ENCODE measurements at regions not wholly inside any gene's neighbourhood (a gene's known extent, or its start where the extent isn't known, plus 50 kb on each side); places are given as distances from the start of the nearest gene placed in this dataset.

DNA sequence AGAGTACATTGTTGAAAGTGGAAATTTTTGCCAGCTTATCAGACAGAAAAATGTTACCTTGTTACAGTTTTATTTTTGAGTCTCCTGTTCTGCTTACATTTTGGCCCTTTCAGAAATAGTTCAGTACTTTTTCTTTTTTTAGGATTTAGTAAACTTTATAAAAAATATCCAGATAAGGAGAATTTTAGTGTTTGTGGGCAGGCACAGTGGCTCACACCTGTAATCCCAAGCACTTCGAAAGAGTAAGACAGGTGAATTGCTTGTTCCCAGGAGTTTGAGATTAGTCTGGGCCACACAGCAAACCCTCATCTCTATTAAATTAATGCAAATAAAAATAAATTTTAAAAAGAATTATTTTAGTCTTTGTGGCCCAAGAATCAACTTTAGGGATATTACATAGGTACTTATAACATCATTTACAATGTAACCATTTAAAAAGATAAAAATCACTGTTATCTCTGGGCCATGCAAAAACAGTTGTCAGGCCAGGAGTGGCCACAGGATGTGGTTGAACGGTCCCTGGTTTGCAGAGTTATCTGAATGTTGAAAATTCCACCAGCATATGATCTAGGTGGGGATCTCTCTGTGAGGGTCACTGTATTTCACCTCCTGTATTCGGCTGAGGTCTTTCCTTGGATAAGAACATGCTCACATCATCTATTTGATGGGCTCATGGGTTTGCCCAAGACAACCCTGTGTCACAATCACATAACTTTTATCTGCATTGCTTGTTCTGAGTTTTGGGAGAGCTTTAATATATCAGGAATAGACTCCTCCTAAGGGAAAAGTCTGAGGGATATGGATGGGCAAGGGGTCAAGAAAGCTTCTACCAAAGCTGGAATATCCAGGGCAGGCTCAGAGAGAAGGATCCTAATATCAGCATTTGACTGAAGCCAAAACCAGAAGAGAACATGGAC is 91.5 kb downstream of the GGTLC2 start:
- no peaks in the 10 kb centered on the region for H3K9me3 ChIP-seq
- WGBS, 3 donors = 67 to 74% (median 73%) methylated on average over 3 of the region's 3 CpGs
- no peak for DNase-seq
- intact Hi-C loops (cut with DNase I) = no loop called here
- no peaks in the 10 kb centered on the region for H3K36me3 ChIP-seq
- H3K4me1 ChIP-seq (ENCODE audit: insufficient read depth) = peaks cover 3% of the 10 kb centered on the region
- H3K27me3 ChIP-seq = no peaks in the 10 kb centered on the region
- no peak overlapping the region for H3K27ac ChIP-seq
- no peak overlapping the region for H3K4me3 ChIP-seq
- TF ChIP-seq EP300 (IDR thresholded peaks at IDR 0.05) = no peak
- TF ChIP-seq, protein P1, sequence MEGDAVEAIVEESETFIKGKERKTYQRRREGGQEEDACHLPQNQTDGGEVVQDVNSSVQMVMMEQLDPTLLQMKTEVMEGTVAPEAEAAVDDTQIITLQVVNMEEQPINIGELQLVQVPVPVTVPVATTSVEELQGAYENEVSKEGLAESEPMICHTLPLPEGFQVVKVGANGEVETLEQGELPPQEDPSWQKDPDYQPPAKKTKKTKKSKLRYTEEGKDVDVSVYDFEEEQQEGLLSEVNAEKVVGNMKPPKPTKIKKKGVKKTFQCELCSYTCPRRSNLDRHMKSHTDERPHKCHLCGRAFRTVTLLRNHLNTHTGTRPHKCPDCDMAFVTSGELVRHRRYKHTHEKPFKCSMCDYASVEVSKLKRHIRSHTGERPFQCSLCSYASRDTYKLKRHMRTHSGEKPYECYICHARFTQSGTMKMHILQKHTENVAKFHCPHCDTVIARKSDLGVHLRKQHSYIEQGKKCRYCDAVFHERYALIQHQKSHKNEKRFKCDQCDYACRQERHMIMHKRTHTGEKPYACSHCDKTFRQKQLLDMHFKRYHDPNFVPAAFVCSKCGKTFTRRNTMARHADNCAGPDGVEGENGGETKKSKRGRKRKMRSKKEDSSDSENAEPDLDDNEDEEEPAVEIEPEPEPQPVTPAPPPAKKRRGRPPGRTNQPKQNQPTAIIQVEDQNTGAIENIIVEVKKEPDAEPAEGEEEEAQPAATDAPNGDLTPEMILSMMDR (IDR thresholded peaks at IDR 0.05) = no peak
- TF ChIP-seq POLR2A (IDR thresholded peaks at IDR 0.05) = no peak

DNA sequence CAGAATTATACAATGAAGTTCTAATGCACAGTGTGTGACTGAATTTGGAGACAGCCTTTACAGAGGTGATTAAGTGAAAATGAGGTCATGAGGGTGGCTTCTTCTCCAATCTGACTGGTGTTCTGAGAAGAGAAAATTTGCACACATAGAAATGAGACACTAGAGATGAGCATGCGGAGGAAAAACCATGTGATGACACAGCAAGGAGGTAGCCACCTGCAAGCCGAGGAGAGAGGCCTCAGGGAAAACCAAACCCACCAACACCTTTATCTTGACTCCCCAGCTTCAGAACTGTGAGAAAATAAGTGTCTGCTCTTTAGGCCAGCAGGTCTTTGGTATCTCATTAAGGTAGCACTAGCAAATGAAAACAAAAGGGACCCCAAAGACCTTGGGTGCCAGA is 93.2 kb downstream of the GGTLC2 start:
- DNase-seq = no peak
- intact Hi-C loops (cut with DNase I) = no loop called here
- H3K27ac ChIP-seq = no peak overlapping the region
- WGBS, 3 donors = 77 to 91% (median 91%) methylated on average over 2 of the region's 2 CpGs
- H3K9me3 ChIP-seq = no peaks in the 10 kb centered on the region
- no peaks in the 10 kb centered on the region for H3K4me1 ChIP-seq (ENCODE audit: insufficient read depth)
- no peak for TF ChIP-seq EP300 (IDR thresholded peaks at IDR 0.05)
- TF ChIP-seq POLR2A (IDR thresholded peaks at IDR 0.05) = no peak
- TF ChIP-seq, protein P1 (IDR thresholded peaks at IDR 0.05) = no peak
- H3K4me3 ChIP-seq = no peak overlapping the region
- H3K27me3 ChIP-seq = no peaks in the 10 kb centered on the region
- no peaks in the 10 kb centered on the region for H3K36me3 ChIP-seq

DNA sequence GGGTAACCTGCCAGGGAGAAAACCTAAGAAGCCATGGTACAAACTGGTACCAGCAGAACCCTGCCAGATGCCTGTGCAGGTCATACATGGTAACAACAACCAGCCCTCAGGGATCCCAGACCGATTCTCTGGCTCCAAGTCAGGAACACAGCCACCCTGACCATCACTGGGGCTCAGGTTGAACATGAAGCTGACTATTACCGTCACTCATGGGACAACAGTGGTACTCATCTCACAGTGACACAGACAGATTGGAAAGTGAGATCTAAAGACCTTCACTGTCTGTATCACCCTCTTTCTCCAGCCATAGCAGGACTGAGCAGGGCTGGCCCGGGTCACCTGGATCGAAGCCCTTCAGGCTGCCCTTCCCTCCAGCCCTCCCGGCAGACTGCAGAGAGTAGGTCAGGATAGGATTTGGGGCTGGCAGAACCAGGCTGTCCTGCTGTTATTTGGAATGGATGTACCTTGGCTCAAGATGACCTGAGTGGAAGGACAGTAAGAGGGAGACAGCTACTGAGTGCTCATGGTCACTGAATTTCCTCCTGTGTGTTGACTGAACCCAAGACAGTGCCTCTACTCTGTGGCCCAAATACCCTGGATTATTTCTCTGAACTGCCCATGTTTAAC is 94.7 kb downstream of the GGTLC2 start:
- no peak for DNase-seq
- H3K27ac ChIP-seq = no peak overlapping the region
- intact Hi-C loops (cut with DNase I) = no loop called here
- no peaks in the 10 kb centered on the region for H3K4me1 ChIP-seq (ENCODE audit: insufficient read depth)
- no peaks in the 10 kb centered on the region for H3K36me3 ChIP-seq
- WGBS, 3 donors = 83 to 94% (median 86%) methylated on average over 4 to 5 of the region's 5 CpGs
- H3K4me3 ChIP-seq = no peak overlapping the region
- TF ChIP-seq POLR2A (IDR thresholded peaks at IDR 0.05) (no peak), EP300 (IDR thresholded peaks at IDR 0.05) (no peak)
- TF ChIP-seq, protein P1 (IDR thresholded peaks at IDR 0.05) = no peak
- H3K9me3 ChIP-seq = no peaks in the 10 kb centered on the region
- H3K27me3 ChIP-seq = no peaks in the 10 kb centered on the region

DNA sequence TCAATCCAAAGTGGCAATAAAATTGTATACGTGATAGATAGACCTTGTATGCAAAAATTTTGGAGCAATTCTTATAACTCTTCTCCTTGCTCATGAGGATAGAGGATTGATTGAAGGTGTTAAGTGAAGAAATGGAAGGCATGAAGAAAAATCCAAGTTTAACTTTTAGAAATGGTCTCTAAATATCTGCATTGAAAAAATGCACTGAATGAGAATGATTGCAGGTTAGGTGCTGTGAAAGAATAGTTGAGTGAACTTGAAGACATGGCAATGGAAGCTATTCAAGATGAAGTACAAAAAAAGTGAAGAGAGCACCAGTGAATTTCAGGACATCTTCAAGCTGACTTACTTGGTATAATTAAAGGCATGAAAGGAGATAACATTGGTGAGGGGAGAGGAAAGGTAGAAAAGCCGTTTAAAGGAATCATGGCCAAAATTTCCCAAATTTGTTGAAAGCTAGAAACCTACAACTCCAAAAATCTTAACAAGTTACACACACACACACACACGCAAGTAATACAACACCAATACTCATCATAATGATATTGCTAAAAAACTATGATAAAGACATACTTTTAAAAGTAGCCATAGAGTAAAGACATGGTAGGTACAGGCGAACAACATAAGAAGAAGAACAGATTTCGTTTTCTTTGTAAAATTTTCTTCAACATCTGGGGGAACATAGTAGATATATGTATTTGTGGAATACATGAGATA is 96.3 kb downstream of the GGTLC2 start:
- H3K4me3 ChIP-seq = no peak overlapping the region
- H3K27me3 ChIP-seq = no peaks in the 10 kb centered on the region
- no peaks in the 10 kb centered on the region for H3K9me3 ChIP-seq
- intact Hi-C loops (cut with DNase I) = no loop called here
- TF ChIP-seq POLR2A (IDR thresholded peaks at IDR 0.05) (no peak), EP300 (IDR thresholded peaks at IDR 0.05) (no peak)
- TF ChIP-seq, protein P1 (IDR thresholded peaks at IDR 0.05) = no peak
- H3K36me3 ChIP-seq = no peaks in the 10 kb centered on the region
- no peaks in the 10 kb centered on the region for H3K4me1 ChIP-seq (ENCODE audit: insufficient read depth)
- DNase-seq = no peak
- WGBS, 3 donors = 69 to 87% (median 71%) methylated on average over 5 of the region's 5 CpGs
- H3K27ac ChIP-seq = no peak overlapping the region

All from ovary (tissue), 7 donors.